Glomerular visceral epithelial cell (primary cell): ENCODE measurements at regions not wholly inside any gene's neighbourhood (a gene's known extent, or its start where the extent isn't known, plus 50 kb on each side); places are given as distances from the start of the nearest gene placed in this dataset.
"Not testable (repeated sequence)": the region's sequence is repeated elsewhere in the genome, so short reads cannot be mapped to it uniquely, and the experiment has no call there.

ENCODE experiments used
- DNase-seq: peaks from one replicate; pipeline ENCODE4 v3.0.0-alpha.2; 2016; ENCODE audit errors: extremely low spot score

DNA sequence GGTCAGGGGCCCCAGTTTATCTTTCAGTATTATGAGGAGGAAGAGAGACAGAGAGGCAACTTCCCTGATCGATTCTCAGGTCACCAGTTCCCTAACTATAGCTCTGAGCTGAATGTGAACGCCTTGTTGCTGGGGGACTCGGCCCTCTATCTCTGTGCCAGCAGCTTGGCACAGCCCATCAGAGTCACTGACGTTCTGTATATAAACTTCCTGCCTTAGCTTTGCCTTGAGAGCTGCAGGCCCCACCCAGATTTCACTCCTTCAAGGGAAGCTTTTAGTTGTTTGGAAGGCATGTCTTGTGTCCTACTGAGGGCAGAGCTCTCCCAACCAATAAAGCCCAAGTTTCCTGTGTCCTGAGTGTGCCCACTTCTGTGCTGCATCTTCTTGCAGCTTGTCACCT, 242.5 kb upstream of the PRSS58 start:
- no peak for DNase-seq

DNA sequence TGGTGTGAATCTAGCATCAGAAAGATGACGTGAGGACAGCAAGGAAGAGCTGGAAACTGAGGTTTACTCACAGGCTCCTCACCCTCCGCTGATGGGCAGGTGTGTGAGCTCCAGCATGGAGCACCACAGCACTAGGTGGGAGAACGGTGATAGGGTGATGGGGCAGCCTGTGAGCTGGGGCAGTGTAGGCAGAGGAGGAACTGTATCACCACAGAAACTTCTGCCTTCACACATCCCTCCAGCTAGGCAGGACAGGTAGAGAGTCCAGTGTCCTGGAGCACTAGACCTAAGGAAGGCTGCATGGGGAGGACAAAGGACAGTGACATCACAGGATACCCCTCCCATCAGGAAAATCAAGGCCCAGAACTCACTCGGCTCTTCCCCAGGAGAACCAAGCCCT, 241.8 kb upstream of the PRSS58 start:
- no peak for DNase-seq

DNA sequence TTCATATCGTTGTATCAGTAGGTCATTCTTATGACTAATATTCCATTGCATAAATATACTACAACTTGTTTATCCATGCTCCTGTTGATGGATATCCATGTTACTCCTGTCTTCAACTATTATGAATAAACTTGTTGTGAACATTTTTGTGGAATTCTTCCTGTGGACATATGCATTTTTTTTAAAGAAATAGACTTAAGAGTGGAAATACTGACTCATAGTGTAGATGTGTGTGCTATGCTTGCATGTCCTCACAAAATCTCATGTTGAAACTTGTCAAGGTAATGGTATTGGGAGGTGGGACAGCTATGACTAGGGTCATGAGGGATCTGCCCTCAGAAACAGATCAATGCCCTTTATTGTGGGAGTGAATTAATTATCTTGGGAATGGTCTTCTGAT, 240.5 kb upstream of the PRSS58 start:
- no peak for DNase-seq

DNA sequence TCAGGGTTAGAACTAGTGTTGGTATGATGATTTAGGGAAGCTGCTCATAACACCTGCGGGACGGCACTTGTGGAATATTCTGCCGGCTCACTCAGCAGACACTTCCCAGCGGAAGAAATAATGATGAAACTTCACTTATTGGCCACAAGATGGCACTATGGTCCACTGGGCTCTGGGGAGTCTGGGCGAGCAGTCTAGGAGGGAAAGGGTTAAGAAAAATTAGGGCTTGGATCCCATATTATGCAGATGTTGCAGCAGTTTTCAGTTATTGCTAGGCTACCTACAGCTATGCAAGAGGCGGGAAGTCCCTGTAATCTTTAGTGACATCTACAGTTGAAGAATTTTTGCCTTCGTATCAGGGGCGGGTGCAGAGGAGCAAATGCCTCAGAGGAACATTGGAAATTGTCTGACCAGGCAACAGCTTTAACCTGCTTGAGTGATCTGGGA, 238.7 kb upstream of the PRSS58 start:
- peak; percentile 33 for DNase-seq

DNA sequence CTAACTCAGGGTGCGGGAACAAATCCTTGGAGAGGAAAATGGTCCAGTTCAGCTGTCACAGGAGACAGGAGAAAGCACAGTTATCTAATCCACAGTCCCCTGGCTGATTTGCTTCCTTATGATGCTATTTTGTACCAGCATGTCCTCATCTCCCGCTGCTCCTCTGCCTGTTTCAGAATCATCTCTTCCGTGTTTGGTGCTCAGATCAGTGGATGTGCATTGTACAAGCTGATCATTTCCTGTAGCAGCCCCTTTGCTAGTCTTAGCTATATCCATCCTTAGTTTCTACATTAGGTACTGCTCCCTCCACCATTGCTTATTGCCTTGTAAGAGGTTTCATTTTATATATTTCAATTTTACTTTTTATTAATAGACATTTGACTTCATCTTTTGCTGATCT, 238.0 kb upstream of the PRSS58 start:
- DNase-seq: not testable (repeated sequence)

DNA sequence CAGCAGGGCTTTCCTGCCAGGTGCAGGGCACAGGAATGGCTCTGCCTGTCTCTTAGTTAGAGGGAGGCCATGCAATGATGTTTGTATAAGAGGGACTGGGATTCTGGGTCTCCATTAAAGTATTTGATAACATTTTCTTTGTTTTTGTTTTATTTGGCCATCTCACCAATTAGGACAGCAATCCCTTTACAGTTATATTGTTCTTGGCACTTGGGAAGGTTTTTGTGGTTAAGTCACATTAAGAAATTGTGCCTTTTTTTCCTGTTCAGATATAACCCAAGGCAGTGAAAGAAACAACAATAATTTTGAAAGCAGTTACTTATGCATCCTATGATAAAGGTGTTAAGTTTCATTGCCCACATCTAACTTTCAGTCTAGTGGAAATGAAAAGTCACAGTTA, 237.4 kb upstream of the PRSS58 start:
- DNase-seq: not testable (repeated sequence)

DNA sequence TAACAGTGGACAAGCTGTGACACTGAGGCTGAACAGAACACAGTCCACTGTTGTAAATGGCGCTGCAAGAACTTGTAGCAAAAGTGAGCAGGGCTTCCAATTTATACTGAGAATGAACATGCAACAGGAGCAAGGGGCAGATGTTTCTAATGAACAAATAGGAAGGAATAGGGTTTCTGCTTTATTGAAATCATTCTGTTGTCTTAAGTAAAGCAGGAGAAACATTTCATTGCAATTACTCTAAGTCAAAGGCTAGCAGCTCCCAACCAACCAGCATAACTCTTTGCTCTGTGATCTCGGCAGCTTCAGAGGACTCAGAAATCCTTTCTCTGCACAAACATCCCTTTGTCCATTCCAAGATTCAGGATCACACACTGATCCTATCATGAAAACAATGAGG, 236.2 kb upstream of the PRSS58 start:
- DNase-seq: no peak

DNA sequence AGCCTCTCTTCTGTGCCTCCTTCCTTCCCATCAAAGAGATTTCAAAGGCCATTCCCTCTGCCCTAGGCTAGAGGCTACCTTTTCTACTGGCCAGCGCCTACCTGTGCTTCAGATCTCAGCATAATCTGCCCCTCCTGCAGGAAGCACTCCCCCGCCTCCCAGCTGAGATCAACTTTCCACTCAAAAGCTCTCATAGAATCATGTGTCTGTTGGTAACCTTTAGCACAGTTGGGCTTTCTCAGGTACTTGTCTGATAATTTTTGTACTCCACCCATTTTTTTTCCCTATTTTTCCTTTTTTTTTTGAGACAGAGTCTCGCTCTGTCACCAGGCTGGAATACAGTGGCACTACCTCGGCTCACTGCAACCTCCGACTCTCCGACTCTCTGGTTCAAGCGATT, 231.0 kb upstream of the PRSS58 start:
- no peak for DNase-seq

DNA sequence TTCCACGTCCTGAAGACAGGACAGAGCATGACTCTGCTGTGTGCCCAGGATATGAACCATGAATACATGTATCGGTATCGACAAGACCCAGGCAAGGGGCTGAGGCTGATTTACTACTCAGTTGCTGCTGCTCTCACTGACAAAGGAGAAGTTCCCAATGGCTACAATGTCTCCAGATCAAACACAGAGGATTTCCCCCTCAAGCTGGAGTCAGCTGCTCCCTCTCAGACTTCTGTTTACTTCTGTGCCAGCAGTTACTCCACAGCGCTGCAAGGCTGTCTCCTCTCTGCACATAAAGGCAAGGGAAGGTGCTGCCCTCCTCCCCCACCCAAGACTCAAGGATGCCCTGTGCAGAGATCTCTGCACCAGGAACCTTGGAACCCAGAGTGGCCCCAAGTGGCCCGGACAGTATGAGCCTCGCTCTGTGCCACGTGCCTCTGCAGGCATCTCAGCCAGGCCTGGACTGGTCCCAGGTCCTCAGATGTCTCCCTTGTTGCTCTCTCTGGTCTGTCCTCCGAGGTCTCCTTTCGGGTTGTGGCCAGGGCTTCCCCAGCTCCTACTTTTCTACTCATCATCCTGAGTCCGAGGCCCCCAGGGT, 230.3 kb upstream of the PRSS58 start:
- DNase-seq: no peak

DNA sequence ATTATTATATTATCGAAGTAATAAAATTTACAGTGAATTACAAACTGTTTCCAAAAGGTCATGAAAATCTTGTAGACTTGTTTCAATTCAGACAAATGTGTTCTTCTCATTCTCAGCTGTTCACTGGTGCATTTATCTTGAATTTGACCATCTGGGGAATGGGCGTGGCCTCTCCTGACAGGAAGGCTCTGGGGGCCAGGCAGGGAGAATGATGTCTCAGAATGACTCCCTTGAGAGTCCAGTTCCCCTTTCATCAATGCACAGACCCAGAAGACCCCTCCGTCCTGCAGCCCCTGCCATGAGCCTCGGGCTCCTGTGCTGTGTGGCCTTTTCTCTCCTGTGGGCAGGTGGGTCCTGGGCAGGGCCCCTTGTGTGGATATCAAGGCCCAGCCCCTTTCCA, 229.7 kb upstream of the PRSS58 start:
- not testable (repeated sequence) for DNase-seq

DNA sequence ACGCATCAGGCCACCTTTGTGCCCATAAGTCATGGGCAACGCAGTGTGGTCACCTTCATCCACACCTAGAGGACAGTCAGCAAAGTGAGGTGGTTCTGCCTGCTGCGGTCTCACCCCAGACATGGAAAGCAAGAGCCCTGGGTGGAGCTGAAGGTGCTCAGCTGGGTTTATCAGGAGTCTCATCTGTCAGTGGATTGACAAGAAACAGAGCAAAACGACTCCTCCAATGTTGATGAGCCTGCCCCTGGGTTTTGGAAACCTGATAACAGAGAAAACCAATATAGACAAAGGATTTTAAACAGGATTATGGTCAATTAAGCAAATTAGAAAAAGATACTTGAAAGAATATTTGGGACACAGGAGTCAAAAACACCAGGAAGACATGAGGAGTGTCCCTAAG, 229.3 kb upstream of the PRSS58 start:
- DNase-seq: no peak

DNA sequence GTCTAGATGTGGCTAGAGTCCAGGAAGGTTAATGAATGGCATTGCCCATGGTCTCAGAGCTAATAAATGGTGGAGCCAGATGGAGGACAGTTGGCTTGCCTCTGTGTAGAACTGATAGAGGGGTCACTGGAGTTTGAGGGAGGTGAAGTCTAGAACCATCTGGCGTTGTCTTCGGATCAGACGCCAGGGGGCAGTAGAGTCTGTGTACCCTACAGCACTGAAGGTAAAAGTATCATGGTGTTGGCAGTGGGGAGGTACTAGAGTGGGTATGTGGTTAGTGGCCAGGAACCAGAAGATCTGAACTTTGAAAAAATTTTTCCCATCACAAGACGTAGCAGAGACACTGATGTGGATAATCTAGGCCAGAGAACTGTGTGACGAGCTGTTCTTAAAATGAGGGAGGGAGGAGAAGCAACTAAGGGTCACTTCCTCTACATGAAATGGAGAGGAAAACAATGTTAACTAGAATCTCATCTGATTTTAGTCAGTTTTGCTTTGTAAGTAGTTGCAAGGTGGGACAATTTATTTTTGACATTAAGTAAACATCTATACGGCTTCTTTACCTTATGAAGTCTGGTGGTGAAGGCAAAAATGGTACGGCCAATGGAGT, 227.9 kb upstream of the PRSS58 start:
- no peak for DNase-seq

DNA sequence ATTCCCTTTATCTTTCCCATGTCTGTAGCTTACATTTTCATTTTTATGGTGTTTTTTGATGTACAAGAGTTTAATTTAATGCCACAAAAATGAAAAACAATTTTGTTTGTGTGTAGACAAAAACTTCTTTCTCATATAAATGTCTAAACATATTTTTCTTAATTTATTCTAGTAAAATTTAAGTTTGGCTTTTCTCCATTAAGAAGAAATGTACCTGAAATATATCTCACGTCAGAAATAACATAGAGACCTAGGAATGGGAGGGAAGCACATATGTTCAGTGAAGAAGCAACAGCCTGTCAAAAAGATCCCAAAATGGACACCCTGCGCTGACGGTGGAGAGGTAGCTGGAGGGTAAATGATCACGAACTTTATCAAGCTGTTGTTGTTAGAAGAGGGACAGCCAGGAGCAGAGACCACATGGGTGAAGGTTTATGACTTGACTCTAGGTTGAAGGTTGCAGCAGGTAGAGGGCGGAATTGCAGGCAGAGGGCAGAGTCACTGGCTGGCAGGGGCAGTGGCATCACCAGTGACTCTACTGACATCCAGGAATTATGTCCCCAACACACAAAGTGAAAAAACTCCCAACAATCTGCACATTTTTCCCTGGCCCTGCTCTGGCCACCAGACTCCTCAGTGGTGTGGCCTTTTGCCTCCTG, 225.9 kb upstream of the PRSS58 start:
- no peak for DNase-seq

DNA sequence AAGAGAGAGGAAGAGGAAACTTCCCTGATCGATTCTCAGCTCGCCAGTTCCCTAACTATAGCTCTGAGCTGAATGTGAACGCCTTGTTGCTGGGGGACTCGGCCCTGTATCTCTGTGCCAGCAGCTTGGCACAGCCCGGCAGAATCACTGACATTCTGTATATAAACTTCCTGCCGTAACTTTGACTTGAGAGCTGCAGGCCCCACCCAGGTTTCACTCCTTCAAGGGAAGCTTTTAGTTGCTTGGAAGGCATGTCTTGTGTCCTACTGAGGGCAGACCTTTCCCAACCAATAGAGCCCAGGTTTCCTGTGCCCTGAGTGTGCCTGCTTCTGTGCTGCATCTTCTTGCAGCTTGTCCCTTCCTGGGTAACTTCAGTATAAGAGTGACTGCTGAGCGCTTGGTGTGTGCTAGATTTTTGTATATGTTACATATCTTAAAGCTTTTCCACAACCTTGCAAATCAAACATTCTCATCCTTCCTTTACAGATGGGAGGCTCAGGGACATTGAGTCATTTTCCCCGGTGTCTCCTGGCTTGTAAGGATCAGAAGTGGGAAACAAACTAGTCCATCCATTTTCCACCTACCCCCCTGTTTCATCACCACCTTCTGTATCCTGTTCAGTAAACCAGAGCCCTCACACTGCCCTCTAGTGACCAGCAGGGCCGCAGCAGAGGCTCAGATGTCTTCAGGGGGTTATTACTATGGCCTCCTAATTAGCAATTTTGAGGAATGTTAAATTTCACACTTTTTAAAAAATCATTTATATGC, 225.2 kb upstream of the PRSS58 start:
- DNase-seq: peak; percentile 31

DNA sequence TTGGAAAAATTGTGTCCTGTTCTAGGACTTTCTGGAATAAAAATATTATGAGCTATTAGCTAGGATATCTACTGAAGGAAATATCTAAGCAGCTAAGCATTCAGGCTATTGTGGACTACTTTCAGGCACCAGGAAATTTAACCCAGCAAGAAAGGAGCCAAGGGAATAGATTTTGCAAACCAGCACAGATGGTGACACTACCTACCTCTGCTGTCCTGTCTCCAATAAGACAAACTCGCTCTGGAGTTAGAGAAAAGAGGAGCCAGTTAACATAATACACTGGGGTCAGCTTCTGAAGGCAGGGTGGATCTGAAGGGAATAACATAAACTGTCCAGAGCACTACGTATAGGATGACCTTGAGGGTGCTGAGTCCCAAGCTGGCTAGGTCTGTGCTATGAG, 223.7 kb upstream of the PRSS58 start:
- no peak for DNase-seq

DNA sequence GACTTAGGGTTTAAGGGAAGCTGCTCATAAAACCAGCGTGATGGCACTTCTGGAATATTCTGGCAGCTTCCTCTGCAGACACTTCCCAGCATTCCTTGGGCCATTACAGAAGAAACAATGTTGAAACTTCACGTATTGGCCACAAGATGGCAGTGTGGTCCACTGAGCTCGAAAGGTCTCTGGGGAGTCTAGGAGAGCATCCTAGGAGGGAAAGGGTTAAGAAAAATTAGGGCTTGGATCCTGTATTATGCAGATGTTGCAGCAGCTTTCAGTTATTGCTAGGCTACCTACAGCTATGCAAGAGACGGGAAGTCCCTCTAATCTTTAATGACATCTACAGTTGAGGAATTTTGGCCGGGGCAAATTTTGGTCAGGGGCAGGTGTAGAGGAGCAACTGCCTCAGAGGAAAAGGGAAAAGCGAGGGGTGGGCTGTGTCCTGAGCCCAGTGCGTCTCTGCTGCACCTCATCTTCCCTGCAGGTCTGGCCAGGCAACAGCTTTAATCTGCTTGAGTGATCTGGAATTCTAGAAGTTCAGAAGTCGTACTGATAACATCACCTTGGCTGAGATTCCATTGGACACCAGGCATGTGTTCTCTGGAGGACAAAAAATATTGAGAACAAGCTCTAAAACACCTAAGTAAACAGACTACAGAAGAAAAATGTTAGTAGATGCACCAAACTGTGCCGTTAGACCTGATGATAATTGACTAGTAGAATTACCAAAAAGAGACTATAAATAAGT, 220.8 kb upstream of the PRSS58 start:
- peak; percentile 50 for DNase-seq

DNA sequence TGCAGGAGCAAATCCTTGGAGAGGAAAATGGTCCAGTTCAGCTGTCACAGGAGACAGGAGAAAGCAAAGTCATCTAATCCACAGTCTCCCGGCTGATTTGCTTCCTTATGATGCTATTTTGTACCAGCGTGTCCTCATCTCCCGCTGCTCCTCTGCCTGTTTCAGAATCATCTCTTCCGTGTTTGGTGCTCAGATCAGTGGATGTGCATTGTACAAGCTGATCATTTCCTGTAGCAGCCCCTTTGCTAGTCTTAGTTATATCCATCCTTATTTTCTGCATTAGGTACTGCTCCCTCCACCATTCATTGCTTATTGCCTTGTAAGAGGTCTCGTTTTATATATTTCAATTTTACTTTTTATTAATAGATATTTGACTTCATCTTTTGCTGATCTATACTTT, 219.9 kb upstream of the PRSS58 start:
- DNase-seq: not testable (repeated sequence)

DNA sequence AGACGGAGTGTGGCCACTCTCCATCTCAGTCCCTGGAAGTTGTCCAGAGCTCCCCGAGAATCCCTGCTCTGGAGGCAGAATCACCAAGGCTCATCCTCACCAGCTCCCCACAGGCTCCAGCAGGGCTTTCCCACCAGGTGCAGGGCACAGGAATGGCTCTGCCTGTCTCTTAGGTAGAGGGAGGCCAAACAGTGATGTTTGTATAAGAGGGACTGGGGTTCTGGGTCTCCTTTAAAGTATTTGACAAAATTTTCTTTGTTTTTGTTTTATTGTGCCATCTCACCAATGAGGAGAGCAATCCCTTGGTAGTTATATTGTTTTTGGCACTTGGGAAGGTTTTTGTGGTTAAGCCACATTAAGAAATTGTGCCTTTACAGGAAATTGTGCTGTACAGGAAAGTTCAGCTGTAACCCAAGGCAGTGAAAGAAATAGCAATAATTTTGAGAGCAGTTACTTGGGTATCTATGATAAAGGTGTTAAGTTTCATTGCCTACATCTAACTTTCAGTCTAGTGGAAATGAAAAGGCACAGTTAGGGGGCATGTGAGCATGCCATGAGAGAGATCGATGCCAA, 219.3 kb upstream of the PRSS58 start:
- no peak for DNase-seq

DNA sequence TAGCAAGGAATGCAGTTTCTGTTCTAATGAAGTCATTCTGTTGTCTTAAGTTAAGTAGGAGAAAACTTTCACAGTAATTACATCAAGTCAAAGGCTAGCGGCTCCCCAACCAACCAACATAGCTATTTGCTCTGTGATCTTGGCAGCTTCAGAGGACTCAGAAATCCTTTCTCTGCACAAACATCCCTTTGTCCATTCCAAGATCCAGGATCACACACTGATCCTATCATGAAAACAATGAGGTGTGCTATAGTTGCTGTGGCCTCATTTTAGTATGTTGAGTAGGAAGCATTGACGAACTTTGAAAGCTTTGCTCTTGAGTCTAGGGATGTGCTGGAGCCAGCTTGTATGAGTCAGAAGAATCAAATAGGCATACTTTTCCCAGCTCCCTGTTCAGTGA, 218.2 kb upstream of the PRSS58 start:
- no peak for DNase-seq

DNA sequence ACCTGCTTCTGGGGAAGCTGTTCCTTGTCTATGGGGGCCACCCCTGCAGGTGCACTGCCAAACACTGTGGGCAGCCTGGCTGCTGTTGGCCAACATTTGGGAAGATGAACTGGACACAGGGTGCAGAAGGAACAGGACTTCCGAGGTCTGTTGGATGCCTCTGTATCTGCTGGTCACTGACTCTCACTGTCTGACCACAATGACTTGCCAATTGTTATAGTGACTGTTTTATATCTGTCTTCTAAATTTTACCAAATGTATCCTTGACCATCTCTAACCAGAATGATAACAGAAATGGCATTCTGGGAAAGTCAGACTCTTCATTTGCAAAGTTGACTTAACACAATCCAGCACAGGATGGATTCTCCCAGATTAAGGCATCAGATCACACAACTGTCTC, 214.0 kb upstream of the PRSS58 start:
- no peak for DNase-seq

DNA sequence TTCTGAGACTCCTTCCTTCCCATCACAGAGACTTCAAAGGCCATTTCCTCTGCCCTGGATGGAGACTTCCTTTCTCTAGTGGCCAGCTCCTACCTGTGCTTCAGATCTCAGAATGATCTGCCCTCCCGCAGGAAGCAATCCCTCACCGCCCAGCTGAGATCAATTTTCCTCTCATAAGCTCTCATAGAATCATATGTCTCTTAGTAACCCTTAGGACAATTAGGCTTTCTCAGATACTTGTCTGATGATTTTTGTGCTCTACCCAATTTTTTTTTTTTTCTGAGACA, 212.6 kb upstream of the PRSS58 start:
- no peak for DNase-seq
